GM12873 (cell line): ENCODE measurements at regions not wholly inside any gene's neighbourhood (a gene's known extent, or its start where the extent isn't known, plus 50 kb on each side); places are given as distances from the start of the nearest gene placed in this dataset.

Experiments used
- TF ChIP-seq, protein P1 (sequence below): IDR thresholded peaks from 2 replicates; pipeline ENCODE4 v1.5.1; 2012; ENCODE audit warnings: low read depth, mild to moderate bottlenecking, moderate library complexity, low read length, control low read depth; ENCODE audit not compliant: insufficient read depth; ENCODE audit errors: missing control alignments

DNA sequence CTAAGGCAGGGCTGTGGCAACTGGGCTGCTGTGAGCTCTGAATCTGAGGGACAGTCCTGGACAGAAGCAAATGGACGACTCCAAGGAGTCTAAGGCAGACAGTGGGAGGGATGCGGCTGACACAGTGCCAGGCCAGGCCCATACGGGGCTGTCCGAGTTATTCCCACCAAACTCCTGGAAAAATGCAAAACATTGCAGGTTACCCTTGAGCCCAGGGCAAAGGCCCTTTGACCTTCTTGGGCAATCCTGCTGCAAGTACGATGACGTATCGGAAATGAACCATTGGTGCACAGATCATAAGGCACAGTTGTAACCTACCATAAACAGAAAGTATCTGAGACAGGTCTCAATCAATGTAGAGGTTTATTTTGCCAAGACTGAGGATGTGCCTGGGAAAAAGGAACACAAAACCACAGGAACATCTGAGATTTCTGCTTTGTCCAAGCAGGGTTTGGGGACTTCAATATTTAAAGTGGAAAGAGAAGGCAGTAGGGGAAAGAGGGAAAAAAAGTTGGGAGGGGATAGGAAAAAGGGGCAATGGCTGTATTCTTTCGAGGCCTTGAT lies 118.9 kb downstream of the DACT2 start:
- TF ChIP-seq, protein P1, sequence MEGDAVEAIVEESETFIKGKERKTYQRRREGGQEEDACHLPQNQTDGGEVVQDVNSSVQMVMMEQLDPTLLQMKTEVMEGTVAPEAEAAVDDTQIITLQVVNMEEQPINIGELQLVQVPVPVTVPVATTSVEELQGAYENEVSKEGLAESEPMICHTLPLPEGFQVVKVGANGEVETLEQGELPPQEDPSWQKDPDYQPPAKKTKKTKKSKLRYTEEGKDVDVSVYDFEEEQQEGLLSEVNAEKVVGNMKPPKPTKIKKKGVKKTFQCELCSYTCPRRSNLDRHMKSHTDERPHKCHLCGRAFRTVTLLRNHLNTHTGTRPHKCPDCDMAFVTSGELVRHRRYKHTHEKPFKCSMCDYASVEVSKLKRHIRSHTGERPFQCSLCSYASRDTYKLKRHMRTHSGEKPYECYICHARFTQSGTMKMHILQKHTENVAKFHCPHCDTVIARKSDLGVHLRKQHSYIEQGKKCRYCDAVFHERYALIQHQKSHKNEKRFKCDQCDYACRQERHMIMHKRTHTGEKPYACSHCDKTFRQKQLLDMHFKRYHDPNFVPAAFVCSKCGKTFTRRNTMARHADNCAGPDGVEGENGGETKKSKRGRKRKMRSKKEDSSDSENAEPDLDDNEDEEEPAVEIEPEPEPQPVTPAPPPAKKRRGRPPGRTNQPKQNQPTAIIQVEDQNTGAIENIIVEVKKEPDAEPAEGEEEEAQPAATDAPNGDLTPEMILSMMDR, result no peak

DNA sequence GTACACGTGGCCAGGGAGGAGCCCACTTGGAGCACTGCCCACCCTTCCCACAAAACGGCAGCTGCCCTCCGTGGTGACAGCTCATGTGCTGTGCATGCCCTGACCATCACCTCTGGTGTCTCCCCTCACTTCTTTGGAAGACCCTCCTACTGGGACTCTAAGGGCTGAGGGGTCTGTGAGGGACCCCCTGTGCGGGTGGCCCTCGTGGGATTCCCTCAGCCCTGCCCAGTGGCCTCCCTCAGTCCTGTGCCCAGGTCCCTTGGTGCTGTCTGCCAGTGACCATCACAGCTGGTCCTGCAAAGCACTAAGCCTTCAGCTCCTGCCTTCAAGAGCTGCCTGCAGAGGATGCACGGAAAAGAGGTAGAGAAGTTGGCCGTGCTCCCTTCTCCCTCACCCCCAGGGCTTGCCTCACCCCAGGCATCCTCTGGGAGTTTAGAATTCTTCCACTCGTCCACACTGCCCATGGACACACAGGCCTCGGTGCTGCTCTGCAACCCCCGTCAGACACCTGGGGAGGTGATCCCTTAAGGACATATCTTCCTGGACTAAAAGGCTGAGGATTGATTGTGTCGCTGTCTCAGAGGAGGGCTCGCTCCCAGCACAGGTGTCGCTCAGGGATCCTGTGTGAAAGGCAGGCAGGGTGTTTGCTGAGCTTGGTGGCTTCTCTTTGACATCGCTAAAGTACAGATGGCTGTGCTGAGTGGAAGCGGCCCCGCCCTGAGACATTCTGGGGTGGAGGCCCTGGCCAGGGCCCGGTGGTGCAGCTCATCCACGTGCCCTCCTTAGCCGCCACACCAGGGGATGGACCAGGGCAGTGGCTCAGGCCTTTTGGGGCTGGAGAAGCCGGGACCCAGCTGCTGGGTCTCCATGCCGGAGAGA lies 119.5 kb upstream of the FRMD1 start:
- TF ChIP-seq, protein P1, result no peak

DNA sequence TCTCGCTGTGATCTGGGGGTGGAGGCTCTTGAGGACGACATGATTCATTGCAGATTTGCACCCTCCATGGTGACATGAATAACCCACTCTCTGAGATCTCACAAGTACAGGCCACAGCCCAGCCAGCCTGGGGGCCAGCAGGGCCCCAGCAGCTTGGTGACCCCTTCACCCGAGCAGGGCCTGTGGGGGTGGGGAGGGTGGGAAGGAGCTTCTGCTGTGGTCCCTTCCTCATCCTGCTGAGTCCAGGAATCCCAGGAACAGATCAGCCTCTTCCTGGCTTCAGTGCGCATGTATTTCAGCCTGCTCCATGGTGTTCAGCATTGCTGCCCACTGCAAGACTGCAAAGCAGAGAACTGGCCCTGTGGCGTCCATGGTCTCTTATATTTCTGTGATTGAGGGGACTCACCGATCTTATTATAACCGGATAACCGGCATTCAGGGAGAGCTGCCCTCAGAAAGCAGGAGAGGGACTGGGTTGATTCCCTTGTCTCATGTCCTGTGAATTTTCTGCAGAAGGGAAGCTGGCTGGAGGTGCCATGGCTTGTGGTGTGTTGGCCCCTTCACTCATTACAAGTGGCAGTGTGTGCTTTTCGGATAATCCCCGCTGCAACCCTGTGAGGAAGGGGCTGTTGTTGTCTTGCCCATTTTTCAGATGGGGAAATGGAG lies 118.8 kb upstream of the FRMD1 start:
- TF ChIP-seq, protein P1, result no peak

DNA sequence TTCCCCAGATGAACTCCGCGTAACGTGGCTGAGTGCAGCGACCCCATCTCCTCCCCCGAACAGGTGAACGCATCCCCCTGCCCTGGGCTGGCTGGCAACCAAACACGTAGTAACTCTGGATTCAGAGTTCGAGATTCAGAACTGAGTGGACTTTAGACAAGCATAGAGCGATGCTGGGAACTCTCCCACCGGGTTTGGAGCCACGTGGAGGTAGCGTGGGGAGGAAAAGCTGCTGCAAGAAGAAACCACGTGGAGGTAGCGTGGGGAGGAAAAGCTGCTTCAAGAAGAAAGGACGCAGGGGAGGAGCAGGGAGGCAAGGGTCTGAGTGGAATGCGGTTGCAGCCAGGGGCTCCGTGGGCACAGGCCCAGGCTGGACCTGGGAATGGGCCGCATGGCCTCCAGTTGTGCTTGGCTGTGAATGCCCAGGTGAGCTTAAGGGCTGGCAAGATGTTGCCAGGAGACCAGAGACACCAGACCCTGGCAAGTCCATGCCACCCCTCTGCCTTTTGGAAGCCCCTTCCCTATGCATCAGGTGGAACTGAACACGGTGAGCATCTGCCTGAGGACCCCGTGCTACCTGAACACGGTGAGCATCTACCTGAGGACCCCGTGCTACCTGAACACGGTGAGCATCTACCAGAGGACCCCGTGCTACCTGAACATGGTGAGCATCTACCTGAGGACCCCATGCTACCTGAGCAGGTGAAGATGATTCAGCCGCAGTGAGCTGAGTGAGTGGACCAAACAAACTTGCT lies 118.0 kb upstream of the FRMD1 start:
- TF ChIP-seq, protein P1, result no peak

DNA sequence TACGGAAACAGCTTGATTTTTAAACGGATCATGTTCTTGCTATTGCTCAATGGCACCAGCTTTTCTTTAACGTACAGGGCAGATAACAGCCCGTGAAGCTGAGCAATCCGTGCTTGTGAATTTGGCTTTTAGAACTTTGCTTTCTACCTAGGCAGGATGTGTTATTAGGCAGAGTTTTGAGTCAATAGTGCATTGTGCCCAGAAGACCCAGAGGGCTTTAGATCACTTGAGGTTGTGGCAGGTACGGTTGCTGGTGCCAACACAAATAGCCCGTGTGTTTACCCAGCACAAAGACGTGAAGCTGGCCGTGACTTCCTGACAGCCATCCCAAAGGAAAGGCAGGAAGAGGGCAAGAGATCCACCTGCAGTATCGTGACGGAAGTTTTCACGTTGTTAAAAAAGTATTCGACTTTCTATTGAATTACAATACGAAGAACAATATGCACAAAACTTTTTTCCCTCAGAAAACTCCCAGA lies 117.4 kb upstream of the FRMD1 start:
- TF ChIP-seq, protein P1, result no peak

DNA sequence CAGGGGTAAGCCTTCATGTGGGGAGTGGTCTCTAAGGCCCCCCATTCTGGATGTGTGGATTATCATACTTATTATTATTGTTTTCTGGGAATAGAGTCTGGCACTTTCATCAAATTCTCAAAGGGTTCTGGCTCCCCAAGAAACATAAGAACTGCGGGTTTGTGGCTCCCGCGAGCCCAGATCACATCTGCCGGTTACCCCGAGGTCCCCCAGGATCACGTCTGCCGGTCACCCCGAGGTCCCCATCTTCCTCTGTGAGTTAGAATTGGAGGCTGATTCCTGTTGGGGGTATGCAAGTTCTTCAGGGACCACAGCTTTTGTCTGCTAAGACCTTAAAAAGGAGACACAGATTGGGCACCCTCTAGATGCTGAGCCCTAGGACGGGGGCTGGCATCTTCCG lies 116.7 kb upstream of the FRMD1 start:
- TF ChIP-seq, protein P1, result no peak
